DOHH2 (cell line): ENCODE measurements at regions not wholly inside any gene's neighbourhood (a gene's known extent, or its start where the extent isn't known, plus 50 kb on each side); places are given as distances from the start of the nearest gene placed in this dataset.

Source experiments
- EZH2phosphoT487 ChIP-seq: fragments of 200-600 bp; sonication (generic); IDR thresholded peaks from 2 replicates; pipeline ENCODE4 v1.6.1; 2017; ENCODE audit warnings: borderline replicate concordance, mild to moderate bottlenecking, antibody characterized with exemption, low read length, moderate library complexity, mixed read lengths
- TF ChIP-seq, protein P1 (sequence below): fragments of 200-600 bp; sonication (generic); IDR thresholded peaks from one replicate; pipeline ENCODE4 v1.5.1; 2014; ENCODE audit warnings: antibody characterized with exemption, mild to moderate bottlenecking, low read depth, low read length; ENCODE audit not compliant: poor library complexity, severe bottlenecking

DNA sequence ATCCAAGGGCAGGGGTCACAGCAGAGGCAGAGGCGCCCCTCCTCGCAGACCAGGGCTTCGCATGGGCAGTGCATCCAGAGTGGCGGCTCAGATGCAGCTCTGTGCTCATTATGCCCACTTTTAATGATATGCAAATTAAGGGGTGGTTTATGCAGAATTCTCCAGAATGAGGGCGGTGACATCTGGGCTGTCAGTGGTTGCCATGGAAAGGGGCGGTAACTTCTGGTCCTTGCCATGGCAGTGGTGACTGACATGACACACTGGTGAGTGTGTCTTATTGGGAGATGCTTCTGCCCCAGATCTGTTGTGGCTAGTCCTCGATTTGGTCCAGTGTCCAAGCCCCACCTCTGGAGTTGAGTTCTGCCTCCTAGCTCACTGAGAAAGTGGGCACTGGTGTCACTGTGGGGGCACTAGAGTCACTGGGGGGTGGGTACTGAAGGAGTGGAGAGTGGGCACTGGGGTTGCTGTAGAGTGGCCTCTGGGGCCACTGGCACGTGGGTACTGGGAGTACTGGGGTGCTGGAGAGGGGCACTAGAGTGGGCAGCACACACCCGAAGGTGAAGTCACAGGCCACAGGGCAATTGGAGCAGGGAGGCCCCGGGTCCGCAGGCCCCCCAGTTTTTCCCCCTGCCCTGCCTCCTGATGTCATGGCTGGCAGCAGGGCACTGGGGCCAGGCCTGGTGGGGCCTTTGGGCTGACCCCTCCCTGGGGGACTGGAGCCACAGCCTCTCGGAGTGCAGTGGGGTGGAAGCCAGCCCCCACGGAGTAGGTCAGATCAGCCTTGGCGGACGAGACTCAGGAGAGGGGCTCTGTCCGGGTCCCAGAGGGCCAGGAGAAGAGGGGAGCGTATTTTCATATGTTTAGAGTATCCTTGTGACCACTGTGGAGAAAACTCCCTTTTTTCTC lies 98.6 kb upstream of the NKX1-1 start:
- TF ChIP-seq, protein P1, sequence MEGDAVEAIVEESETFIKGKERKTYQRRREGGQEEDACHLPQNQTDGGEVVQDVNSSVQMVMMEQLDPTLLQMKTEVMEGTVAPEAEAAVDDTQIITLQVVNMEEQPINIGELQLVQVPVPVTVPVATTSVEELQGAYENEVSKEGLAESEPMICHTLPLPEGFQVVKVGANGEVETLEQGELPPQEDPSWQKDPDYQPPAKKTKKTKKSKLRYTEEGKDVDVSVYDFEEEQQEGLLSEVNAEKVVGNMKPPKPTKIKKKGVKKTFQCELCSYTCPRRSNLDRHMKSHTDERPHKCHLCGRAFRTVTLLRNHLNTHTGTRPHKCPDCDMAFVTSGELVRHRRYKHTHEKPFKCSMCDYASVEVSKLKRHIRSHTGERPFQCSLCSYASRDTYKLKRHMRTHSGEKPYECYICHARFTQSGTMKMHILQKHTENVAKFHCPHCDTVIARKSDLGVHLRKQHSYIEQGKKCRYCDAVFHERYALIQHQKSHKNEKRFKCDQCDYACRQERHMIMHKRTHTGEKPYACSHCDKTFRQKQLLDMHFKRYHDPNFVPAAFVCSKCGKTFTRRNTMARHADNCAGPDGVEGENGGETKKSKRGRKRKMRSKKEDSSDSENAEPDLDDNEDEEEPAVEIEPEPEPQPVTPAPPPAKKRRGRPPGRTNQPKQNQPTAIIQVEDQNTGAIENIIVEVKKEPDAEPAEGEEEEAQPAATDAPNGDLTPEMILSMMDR: no peak
- TF ChIP-seq EZH2phosphoT487: no peak
